Heart right ventricle (tissue), 16 donors: ENCODE measurements at regions not wholly inside any gene's neighbourhood (a gene's known extent, or its start where the extent isn't known, plus 50 kb on each side); places are given as distances from the start of the nearest gene placed in this dataset.
A peak's percentile ranks its signal among the peaks of the same experiment; 100 is the strongest.

Experiments
- ATAC-seq, 8 donors: fragments of 200-7000 bp; cut with Tn5 transposase; one replicate each; pipeline ENCODE4 v1.9.1; 2020; ENCODE audit warnings: mild to moderate bottlenecking in 8 of 8, moderate library complexity in 8 of 8, moderate number of reproducible peaks in 1 of 8
- DNase-seq, 2 donors: peaks; one replicate each; pipeline ENCODE4 v3.0.0-alpha.2; 2020
- H3K27ac ChIP-seq, 10 donors: fragments of 200-600 bp; sonication (generic) in 2 of 10; one replicate each; pipeline versions ENCODE4 v1.5.0 to v1.8.0; 2020 to 2022; ENCODE audit warnings: mild to moderate bottlenecking in 3 of 10
- H3K27me3 ChIP-seq, 7 donors: fragments of 200-600 bp; one replicate each; pipeline ENCODE4 v1.8.0; 2021 to 2022; ENCODE audit warnings: mild to moderate bottlenecking in 2 of 7
- H3K36me3 ChIP-seq, 9 donors: fragments of 200-600 bp; sonication (generic) in 1 of 9; one replicate each; pipeline versions ENCODE4 v1.5.0 to v1.8.0; 2020 to 2022; ENCODE audit warnings: mild to moderate bottlenecking in 2 of 9
- H3K4me1 ChIP-seq, 9 donors: fragments of 200-600 bp; sonication (generic) in 1 of 9; one replicate each; pipeline versions ENCODE4 v1.5.0 to v1.8.0; 2020 to 2022; ENCODE audit warnings: mild to moderate bottlenecking in 4 of 9
- H3K4me3 ChIP-seq, 10 donors: fragments of 200-600 bp; sonication (generic) in 2 of 10; one replicate each; pipeline versions ENCODE4 v1.5.0 to v1.8.0; 2020 to 2022; ENCODE audit warnings: mild to moderate bottlenecking in 7 of 10, moderate library complexity in 2 of 10
- H3K9me3 ChIP-seq, 11 donors: fragments of 200-600 bp in 10 of 11; sonication (generic) in 2 of 11; one replicate each; pipeline versions ENCODE4 v1.5.0 to v1.8.0; 2013 to 2022; ENCODE audit warnings: mild to moderate bottlenecking in 2 of 11, control low read depth in 1 of 11, moderate library complexity in 1 of 11
- WGBS, 2 donors: extraction: QIAGEN DNeasy Blood & Tissue Kit; methylation state at CpG; one replicate each; pipeline ENCODE4 v1.1.7; 2013; ENCODE audit warnings: inconsistent platforms in 1 of 2; 5-methylcytosine and 5-hydroxymethylcytosine counted together
- intact Hi-C, 10 donors: fragments of 100-400 bp; cut with DNase I; formaldehyde crosslinking; loops; one replicate each; pipeline versions ENCODE4 v1.11.1 to v1.14.2; 2022
- TF ChIP-seq, protein P1 (sequence below), 9 donors: fragments of 200-600 bp; sonication (generic) in 2 of 9; IDR thresholded peaks; one replicate each; pipeline versions ENCODE4 v1.5.0 to v1.8.0; 2021 to 2022; ENCODE audit warnings: antibody characterized with exemption in 9 of 9, mild to moderate bottlenecking in 5 of 9, moderate library complexity in 1 of 9
- donor health status: Arrhythmogenic right ventricular cardiomyopathy.
- donor health status: ischemic (EF 13 %, LVEDD 7.1; RV severe dilation, severe dysfunction).
- donor health status: healthy with polysubstance abuse.
- donor health status: DM: no; HTN: yes; CAD: no.
- donor health status: DM: no; HTN: no; CAD: no.
- donor health status: ischemic (EF 25% LVEDD 6.9; RV normal size, moderate dysfunction).
- donor health status: ischemic (EF 25% LVEDD 5.7; RV mildly dilated, moderate dysfunction).
- donor health status: healthy.
- donor health status: DM: yes; HTN: yes; CAD: no.
- donor health status: Ischemic cardiomyopathy.
- donor health status: ischemic (EF 35%, LVEDD 5.7; RV mildly dilated, moderate dysfunction).
- donor health status: nonischemic (EF 11% LVEDD 7.7; RV severe dilation, severe dysfunction).
- donor health status: DM: yes; HTN: yes; CAD: no.
- donor health status: PGD.
- donor health status: ischemic (EF 29% LVEDD 5.4; RV normal size, mild dysfunction).
- donor health status: nonischemic (EF 23%, LVEDD 6.1; RV moderate dilation, normal function).

GRCh38 chr15:85316244-85316934 lies 64.0 kb upstream of the AKAP13 start:
- Histone ChIP-seq H3K4me3 (no peak overlapping the region), H3K4me1 (peaks cover 0 to 22% (median 0%) of the 10 kb centered on the region in 9 donors), H3K36me3 (no peaks in the 10 kb centered on the region), H3K27ac (no peak overlapping the region), H3K9me3 (peaks cover 0 to 5% (median 0%) of the 10 kb centered on the region in 11 donors), H3K27me3 (no peaks in the 10 kb centered on the region)
- intact Hi-C loops, result no loop called here
- TF ChIP-seq, protein P1, sequence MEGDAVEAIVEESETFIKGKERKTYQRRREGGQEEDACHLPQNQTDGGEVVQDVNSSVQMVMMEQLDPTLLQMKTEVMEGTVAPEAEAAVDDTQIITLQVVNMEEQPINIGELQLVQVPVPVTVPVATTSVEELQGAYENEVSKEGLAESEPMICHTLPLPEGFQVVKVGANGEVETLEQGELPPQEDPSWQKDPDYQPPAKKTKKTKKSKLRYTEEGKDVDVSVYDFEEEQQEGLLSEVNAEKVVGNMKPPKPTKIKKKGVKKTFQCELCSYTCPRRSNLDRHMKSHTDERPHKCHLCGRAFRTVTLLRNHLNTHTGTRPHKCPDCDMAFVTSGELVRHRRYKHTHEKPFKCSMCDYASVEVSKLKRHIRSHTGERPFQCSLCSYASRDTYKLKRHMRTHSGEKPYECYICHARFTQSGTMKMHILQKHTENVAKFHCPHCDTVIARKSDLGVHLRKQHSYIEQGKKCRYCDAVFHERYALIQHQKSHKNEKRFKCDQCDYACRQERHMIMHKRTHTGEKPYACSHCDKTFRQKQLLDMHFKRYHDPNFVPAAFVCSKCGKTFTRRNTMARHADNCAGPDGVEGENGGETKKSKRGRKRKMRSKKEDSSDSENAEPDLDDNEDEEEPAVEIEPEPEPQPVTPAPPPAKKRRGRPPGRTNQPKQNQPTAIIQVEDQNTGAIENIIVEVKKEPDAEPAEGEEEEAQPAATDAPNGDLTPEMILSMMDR (IDR thresholded peaks at IDR 0.05), result no peak
- no peak for ATAC-seq
- 79 to 84% methylated on average over 8 of the region's 8 CpGs for WGBS, 2 donors
- no peak for DNase-seq

- TF ChIP-seq, protein P1 (IDR thresholded peaks at IDR 0.05), result peak in 1 of 9 donors; percentile 9
- no peaks in the 10 kb centered on the region for H3K36me3 ChIP-seq
- WGBS, 2 donors, result 39 to 54% methylated on average over 2 of the region's 2 CpGs
- H3K9me3 ChIP-seq, result peaks cover 0 to 17% (median 0%) of the 10 kb centered on the region in 11 donors
- no peak overlapping the region for H3K27ac ChIP-seq
- DNase-seq (no peak), ATAC-seq (peak in 3 of 8 donors; percentile 35 to 71 (median 42))
- no peaks in the 10 kb centered on the region for H3K27me3 ChIP-seq
- intact Hi-C loops, result no loop called here
- peaks cover 0 to 13% (median 0%) of the 10 kb centered on the region in 9 donors for H3K4me1 ChIP-seq
- no peak overlapping the region for H3K4me3 ChIP-seq
These were observed 62.2 kb upstream of the AKAP13 start for GRCh38 chr15:85318048-85318731.

GRCh38 chr15:85318732-85319076 lies 61.7 kb upstream of the AKAP13 start:
- H3K36me3 ChIP-seq, result no peaks in the 10 kb centered on the region
- WGBS, 2 donors, result 77 to 87% methylated on average over 2 of the region's 2 CpGs
- ATAC-seq (no peak), DNase-seq (no peak)
- peaks cover 0 to 20% (median 0%) of the 10 kb centered on the region in 11 donors for H3K9me3 ChIP-seq
- H3K27me3 ChIP-seq, result no peaks in the 10 kb centered on the region
- TF ChIP-seq, protein P1 (IDR thresholded peaks at IDR 0.05), result no peak
- H3K4me3 ChIP-seq, result no peak overlapping the region
- H3K4me1 ChIP-seq, result peaks cover 0 to 13% (median 0%) of the 10 kb centered on the region in 9 donors
- intact Hi-C loops, result no loop called here
- no peak overlapping the region for H3K27ac ChIP-seq

GRCh38 chr15:85324202-85324601 lies 56.2 kb upstream of the AKAP13 start:
- Histone ChIP-seq H3K27ac (no peak overlapping the region), H3K4me3 (no peak overlapping the region), H3K4me1 (peaks cover 0 to 8% (median 3%) of the 10 kb centered on the region in 9 donors), H3K9me3 (peaks cover 0 to 20% (median 0%) of the 10 kb centered on the region in 11 donors), H3K27me3 (no peaks in the 10 kb centered on the region), H3K36me3 (no peaks in the 10 kb centered on the region)
- TF ChIP-seq, protein P1 (IDR thresholded peaks at IDR 0.05), result no peak
- no peak for ATAC-seq
- 45 to 66% methylated on average over 2 of the region's 2 CpGs for WGBS, 2 donors
- intact Hi-C loops, result no loop called here
- DNase-seq, result no peak
